Calu3 (cell line): ENCODE measurements at regions not wholly inside any gene's neighbourhood (a gene's known extent, or its start where the extent isn't known, plus 50 kb on each side); places are given as distances from the start of the nearest gene placed in this dataset.
A peak's percentile ranks its signal among the peaks of the same experiment; 100 is the strongest.

Experiments
- BruUV-seq: library from RNA; stranded (reverse); fragments of 400-500 nt; replicated peaks from 2 replicates; lab custom pipeline; 2021; lab: Mats Ljungman, UMichigan
- CTCF ChIA-PET: fragments of 300-600 bp; sonication (Branson Sonifier 250); formaldehyde crosslinking; loops from one replicate; lab custom pipeline; 2022; ENCODE audit warnings: antibody characterized with exemption; lab: Charles Lee
- DNase-seq: peaks from one replicate; pipeline ENCODE4 v3.0.0; 2022
- H3K27ac Mint-ChIP-seq: one replicate; pipeline ENCODE4 v1.8.0; 2022; ENCODE audit warnings: mixed read lengths; ENCODE audit not compliant: unreplicated experiment
- H3K27me3 Mint-ChIP-seq: one replicate; pipeline ENCODE4 v1.8.0; 2022; ENCODE audit warnings: mixed read lengths; ENCODE audit not compliant: unreplicated experiment
- H3K36me3 Mint-ChIP-seq: one replicate; pipeline ENCODE4 v1.8.0; 2022; ENCODE audit warnings: mild to moderate bottlenecking, moderate library complexity, mixed read lengths; ENCODE audit not compliant: insufficient read depth, unreplicated experiment
- H3K4me1 Mint-ChIP-seq: one replicate; pipeline ENCODE4 v1.8.0; 2022; ENCODE audit warnings: mild to moderate bottlenecking, low read depth, mixed read lengths; ENCODE audit not compliant: unreplicated experiment
- H3K4me3 Mint-ChIP-seq: one replicate; pipeline ENCODE4 v1.8.0; 2022; ENCODE audit warnings: mild to moderate bottlenecking, low read depth, moderate library complexity, mixed read lengths; ENCODE audit not compliant: unreplicated experiment
- H3K9me3 Mint-ChIP-seq: one replicate; pipeline ENCODE4 v1.8.0; 2022; ENCODE audit warnings: low read depth, mixed read lengths; ENCODE audit not compliant: unreplicated experiment
- CTCF ChIP-seq: fragments of 200-600 bp; IDR thresholded peaks from one replicate; pipeline ENCODE4 v1.8.0; 2022; ENCODE audit warnings: antibody characterized with exemption; ENCODE audit not compliant: unreplicated experiment
- intact Hi-C: fragments of 100-400 bp; cut with micrococcal nuclease; formaldehyde crosslinking; loops from one replicate; pipeline ENCODE4 v1.10.0; 2022; ENCODE audit not compliant: unreplicated experiment

DNA sequence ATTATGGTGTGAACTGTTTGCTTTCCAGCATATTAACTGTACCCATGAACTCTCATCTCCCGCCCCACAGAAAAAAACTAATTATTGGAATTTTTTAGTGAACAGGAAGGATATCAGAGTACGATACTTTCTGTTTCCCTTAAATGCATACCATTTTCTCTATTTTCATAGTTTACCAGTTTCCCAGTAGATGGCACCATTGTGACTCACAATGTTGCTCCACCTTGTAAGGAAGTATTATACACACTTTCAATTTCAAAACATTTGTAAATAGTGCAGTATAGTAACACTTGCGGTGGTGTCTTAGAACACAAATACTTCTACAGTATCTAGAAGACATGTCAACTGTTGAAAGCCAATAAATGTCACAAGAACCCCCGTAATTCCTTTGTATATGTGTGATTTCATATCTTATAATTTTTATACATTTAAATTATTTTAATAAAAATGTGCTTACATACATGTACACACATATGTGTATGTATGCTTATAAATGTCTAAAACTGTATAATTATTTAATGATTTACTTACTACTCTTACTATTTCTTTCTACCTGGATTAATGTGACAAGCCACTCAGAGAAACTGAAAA, 167.3 kb downstream of the SLIT2 start:
- DNase-seq: no peak
- no TSS peak for BruUV-seq
- Mint-ChIP-seq H3K9me3 (no peaks in the 10 kb centered on the region), H3K36me3 (no peaks in the 10 kb centered on the region), H3K4me3 (peak overlapping the region; percentile 19), H3K27ac (no peak overlapping the region), H3K4me1 (peaks cover 8% of the 10 kb centered on the region), H3K27me3 (no peaks in the 10 kb centered on the region)
- TF ChIP-seq CTCF: peak; percentile 21
- intact Hi-C loops: loop anchor here (5.0 kb wide), 1 partner anchor 1348 kb away; no protein-coding TSS in a partner anchor
- CTCF ChIA-PET: no interaction called here

DNA sequence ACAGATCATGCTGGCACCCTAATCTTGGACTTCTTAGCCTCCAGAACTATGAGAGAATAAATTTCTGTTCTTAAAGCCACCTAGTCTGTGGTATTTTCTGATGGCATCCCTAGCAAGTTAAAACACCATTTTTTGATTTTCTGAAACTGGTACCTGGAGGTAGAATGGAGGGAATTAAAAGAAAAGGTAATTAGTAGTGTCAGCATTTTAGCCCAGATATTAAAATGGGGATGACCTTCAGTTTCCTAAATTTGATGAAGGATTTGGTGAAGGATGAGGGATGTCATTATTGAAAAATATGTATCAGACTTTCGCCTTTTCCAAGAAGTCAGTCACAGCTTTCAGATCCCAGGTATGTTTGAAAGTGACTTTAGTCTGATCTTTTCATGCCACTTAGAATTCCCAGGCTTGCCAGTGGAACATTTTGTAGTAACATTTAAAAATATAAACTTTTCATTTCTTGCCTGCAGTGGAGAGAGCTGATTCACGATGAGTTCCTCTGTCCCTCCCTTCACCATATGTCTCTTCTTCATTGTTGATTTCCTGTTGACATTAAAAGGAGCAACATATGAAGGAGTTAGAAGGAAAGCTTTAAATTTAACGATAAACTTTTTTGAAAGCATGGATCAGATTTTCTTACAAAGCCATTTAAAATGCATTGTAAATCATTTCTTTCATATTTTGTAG, 169.4 kb downstream of the SLIT2 start:
- CTCF ChIA-PET: no interaction called here
- Mint-ChIP-seq H3K27ac (no peak overlapping the region), H3K9me3 (no peaks in the 10 kb centered on the region), H3K4me1 (peaks cover 8% of the 10 kb centered on the region), H3K36me3 (no peaks in the 10 kb centered on the region), H3K4me3 (no peak overlapping the region), H3K27me3 (no peaks in the 10 kb centered on the region)
- no peak for TF ChIP-seq CTCF
- no peak for DNase-seq
- BruUV-seq: no TSS peak
- intact Hi-C loops: loop anchor here (10.0 kb wide), 1 partner anchor 116 kb away; no protein-coding TSS in a partner anchor

GRCh38 chr4:20421603-20421985, 169.9 kb downstream of the SLIT2 start:
- Mint-ChIP-seq H3K4me3 (no peak overlapping the region), H3K36me3 (no peaks in the 10 kb centered on the region), H3K9me3 (no peaks in the 10 kb centered on the region), H3K4me1 (peaks cover 8% of the 10 kb centered on the region), H3K27ac (no peak overlapping the region), H3K27me3 (no peaks in the 10 kb centered on the region)
- no TSS peak for BruUV-seq
- TF ChIP-seq CTCF: no peak
- intact Hi-C loops: loop anchor here (10.0 kb wide), 1 partner anchor 117 kb away; no protein-coding TSS in a partner anchor
- no peak for DNase-seq
- CTCF ChIA-PET: no interaction called here

DNA sequence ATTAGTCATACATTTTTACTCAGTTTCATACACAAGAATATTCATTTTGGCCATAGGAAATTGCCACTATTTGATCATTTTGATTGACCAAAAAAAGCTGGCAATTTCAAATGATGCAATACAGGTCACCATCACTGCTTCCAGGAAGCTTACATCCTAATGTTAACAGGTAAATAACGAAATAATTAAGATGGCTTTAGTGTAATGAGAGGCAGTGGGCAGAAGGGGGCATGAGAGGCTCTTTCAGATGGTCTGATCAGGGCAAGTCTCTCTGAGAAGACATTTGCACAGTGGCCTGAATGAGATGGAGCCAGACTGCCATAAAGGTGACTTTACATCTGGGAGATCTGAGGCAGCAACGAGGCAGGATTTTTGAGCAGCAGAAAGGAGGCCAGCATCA, 170.7 kb downstream of the SLIT2 start:
- H3K27me3 Mint-ChIP-seq: no peaks in the 10 kb centered on the region
- TF ChIP-seq CTCF: peak; percentile 20
- peaks cover 8% of the 10 kb centered on the region for H3K4me1 Mint-ChIP-seq
- peak; percentile 65 for DNase-seq
- CTCF ChIA-PET: interaction anchor here (0.6 kb wide), 1 partner anchor 263 kb away, joined by 3 read pairs; no protein-coding TSS in a partner anchor
- H3K9me3 Mint-ChIP-seq: no peaks in the 10 kb centered on the region
- no peak overlapping the region for H3K4me3 Mint-ChIP-seq
- BruUV-seq: no TSS peak
- no peak overlapping the region for H3K27ac Mint-ChIP-seq
- intact Hi-C loops: loop anchor here (1.0 to 10.0 kb wide), 3 partner anchors 118 to 263 kb away; no protein-coding TSS in a partner anchor
- no peaks in the 10 kb centered on the region for H3K36me3 Mint-ChIP-seq
